Left kidney (tissue), 1 donor: ENCODE measurements at regions not wholly inside any gene's neighbourhood (a gene's known extent, or its start where the extent isn't known, plus 50 kb on each side); places are given as distances from the start of the nearest gene placed in this dataset.

ENCODE experiments used
- DNase-seq: peaks from one replicate; pipeline ENCODE4 v3.0.0-alpha.2; 2013

DNA sequence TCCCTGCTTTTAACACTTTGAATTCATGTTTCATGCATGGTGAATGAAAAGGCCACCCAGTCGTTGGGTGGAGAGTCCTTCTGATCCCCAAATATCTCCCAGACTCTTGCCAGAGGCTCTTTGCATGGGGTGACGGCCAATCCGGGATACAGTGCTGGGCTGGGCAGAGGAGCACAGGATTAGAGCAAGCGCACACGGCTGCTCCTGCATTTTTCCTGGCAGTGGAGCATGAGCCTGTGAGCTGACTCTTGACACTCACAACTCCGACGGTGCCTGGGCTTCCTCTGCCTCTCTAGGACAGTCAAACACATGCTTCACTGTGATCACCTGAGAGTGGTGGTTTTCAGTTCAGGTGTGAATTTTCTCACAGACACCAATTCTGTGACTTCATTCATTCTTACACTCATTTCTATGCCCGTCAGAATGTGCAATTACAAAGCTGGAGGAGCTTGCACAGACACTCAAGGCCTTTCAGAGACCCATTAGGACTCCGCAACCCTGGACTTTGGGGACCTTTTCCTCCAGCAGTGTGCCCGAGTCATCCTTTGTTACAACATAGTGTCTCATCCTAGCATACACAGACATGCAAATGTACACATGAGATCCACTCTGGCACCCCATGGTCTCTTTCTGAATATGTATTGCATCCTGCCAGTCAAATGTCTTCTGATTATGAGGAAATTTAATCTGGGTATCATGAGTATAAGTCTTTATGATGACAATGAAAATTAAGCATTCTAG lies 206.6 kb downstream of the ICE1 start:
- no peak for DNase-seq

DNA sequence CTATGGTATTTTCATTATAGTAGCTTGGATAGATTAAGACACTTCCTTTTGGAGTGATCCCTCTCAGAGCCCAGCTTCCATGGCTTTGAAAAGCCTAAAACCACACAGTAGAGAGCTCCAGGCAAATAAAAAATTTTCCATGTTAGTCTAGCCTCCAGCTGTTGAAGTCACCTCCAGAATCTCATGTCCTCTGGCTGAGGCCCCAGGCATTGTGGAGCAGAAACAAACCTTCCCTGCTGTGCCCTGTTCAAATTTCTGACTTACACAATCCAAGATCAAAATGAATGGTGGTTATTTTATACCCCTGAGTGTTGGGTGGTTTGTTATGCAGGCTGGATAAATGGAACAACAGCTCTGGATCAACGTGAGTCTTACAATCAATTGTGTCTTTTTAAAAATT lies 203.9 kb downstream of the ICE1 start:
- no peak for DNase-seq

DNA sequence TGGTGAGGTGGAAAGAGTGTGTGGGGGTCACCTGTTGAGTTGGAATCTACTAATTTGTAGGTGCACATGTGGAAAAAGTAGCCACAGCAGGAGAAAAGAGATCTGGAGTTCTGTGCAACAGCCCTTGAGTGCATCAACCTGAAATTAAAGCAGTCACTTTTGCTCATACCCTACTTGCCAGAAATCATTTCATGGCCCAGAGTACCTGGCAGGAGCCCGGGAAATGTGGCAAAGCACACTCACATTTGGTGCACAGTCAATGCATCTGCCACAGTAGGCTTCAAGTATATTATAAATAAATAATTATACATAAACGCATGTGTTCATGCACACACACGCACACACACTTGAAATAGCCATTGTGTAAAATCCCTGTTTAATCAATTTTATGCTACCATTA lies 203.0 kb downstream of the ICE1 start:
- DNase-seq, result no peak

- DNase-seq, result no peak
Measured at GRCh38 chr5:5623397-5623796, 200.9 kb downstream of the ICE1 start.

DNA sequence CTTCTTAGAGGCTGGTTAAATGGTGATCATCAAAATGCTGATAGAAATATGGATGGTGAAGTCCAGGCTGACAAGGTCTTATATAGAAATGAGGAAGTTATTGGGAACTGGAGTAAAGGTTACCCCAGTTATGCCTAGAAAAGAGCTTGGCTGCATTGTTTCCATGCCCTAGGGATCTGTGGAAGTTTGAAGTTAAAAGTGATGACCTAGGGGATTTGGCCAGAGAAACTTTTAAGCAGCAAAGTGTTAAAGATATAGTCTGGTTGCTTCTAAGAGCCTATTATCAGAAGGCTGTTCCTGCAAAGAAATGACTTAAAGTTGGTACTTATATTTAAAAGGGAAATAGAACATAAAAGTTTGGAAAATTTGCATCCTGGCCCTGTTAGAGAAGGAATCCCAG lies 200.3 kb downstream of the ICE1 start:
- DNase-seq, result no peak

DNA sequence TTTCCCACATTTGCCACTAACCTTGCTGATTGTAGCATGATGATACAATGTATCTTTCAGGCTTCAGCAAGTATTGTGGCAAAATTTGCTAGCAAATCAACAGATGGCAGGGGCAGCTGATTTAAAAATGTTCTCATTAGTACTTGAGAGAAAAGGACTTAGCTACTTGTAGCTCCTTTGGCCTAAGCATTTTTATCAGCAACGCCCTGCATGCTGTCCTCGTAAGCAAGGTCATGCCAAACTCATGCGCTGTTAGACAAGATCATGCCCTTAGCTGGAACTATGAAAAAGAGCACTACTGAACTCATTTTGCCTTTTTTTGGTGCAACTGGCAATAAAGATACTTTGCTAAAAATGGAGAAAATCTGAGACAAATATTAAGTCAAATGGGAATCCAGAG lies 197.1 kb downstream of the ICE1 start:
- DNase-seq, result no peak

- no peak for DNase-seq
Measured at GRCh38 chr5:5617024-5617423, 194.5 kb downstream of the ICE1 start.

DNA sequence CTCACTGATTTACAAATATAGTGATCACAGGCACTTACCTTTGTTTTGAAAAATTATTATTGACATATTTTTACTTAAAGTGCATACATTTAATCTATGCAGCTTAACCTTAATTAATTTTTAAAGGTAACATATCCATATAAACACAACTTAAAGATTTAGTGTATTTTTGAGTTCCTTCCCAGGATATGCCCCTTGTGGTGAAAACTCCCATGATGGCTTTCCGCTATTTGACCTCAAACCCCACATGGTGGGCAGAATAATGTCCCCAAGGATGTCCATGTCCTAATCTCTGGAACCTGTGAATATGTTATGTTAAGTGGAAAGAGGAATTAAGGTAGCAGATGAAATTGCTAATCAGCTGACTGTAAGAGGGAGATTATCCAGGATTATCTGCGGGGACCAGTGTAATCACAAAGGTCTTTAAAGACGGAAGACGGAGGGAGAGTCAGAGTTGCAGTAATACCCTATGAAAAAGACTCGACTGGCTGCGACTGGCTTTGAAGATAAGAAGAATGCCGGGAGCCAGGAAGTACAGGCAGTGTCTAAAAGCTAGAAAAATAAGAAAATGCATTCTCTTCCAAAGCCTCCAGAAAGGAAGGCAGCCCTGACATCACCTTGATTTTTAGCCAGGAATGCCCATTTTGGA lies 193.9 kb downstream of the ICE1 start:
- no peak for DNase-seq

GRCh38 chr5:5615569-5615968 lies 193.1 kb downstream of the ICE1 start:
- peak; percentile 17 for DNase-seq

DNA sequence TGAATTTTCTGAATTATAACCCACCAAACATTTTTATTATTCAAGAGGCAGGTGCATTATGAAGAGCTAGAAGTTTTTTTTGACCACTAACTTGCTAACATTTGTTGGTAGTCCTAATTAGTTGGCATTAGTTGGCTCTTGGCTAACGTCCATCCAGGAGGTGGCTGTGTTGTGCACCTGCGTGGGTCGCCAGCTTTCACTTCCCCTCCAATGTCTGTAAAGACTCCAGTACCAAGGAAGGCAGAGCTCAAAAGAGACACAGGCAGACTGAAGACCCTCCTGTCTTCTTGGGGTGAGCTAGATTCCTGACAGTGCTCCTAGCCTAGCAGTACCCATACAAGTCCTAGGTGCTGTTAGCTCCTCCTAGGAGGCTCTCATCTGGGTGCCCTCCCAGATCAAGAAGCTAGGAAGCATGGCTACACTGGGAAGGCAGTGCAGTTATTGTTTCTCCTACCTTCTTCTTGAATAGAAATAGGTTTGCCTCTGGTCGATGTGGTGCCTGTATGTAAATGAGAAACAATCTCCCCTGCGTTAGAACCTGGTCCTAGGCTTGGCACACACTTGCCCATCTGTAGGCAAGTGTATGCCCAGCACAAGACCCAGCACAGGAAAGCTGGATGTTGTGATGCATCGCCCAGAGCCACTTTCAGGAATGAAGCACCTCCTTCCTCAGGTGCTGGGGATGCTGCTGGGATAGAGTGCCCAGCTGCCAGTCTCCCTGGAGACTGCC lies 190.9 kb downstream of the ICE1 start:
- DNase-seq, result no peak

- no peak for DNase-seq
Measured at GRCh38 chr5:5612096-5612495, 189.6 kb downstream of the ICE1 start.

GRCh38 chr5:5609935-5610334 lies 187.5 kb downstream of the ICE1 start:
- no peak for DNase-seq

- no peak for DNase-seq
Measured at GRCh38 chr5:5605170-5605764, 182.8 kb downstream of the ICE1 start.

DNA sequence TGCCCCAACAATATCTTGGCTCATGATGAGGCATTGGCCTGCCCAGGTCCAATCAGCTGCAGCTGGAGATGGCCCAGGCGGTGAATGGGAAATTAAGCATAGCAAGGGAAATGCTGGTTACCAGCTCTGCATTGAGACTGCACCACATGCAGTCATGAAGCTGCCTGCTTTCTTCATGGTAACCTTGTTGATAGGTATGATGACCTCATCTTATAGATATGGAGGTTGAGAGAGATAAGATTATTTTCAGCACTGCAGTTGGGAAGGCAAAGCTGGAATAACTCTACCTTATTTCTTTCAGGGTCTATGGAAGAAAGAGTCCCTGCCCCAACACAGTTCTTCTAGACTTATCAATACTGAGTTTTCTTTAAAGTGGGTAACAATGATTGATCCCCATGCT lies 180.1 kb downstream of the ICE1 start:
- no peak for DNase-seq

GRCh38 chr5:5598547-5599113 lies 176.2 kb downstream of the ICE1 start:
- no peak for DNase-seq

DNA sequence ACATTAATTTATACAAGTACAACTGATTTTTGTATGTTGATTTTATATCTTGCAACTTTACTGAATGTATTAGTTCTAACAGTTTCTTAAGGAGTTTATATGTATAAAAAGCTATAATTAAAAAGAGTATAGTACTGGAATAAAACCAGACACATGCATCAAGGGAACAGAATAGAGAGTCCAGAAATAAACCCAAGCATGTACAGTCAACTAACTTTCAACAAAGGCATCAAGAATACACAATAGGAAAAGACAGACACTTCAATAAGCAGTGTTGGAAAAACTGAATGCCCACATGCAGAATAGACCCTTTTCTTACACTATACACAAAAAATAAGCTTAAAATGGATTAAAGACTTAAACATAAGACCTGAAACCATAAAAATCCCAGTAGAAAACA lies 170.9 kb downstream of the ICE1 start:
- DNase-seq, result no peak

DNA sequence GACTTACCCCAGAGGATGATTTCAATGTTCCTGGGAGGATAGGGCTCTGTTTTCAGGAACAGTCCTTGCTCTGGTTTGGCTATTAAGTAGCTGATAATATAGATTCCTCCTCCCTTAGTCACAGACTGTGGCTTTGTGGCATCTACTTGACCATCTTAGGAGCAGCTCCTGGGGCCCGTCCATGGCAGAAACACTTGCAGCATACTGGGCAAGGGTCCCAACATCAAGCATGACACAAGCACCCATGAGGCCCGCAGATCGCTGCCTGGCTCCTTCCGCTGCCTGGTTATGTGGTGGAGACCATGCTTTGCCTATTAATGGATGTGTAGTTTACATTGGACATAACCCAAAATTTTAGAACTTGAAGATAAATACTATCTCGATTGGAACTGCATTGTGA lies 170.1 kb downstream of the ICE1 start:
- no peak for DNase-seq

DNA sequence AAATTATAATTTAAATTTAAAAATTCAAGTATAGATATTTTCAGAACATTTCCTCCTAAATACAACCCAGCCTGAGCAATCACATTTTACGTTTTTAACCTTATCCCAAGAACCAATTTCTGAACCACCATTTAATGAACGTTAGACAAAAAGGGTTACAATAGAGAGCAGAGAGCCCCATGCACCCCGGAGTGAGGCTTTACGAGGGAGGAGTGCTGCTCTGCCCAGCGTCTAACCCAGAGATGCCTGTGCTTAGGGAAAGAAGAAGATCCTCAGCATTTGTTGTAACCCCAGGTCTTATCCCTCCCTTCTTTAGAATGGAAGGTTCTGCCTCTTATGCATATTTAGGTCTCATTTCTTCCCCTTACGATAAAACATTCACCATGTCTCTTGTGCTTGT lies 169.1 kb downstream of the ICE1 start:
- DNase-seq, result no peak

DNA sequence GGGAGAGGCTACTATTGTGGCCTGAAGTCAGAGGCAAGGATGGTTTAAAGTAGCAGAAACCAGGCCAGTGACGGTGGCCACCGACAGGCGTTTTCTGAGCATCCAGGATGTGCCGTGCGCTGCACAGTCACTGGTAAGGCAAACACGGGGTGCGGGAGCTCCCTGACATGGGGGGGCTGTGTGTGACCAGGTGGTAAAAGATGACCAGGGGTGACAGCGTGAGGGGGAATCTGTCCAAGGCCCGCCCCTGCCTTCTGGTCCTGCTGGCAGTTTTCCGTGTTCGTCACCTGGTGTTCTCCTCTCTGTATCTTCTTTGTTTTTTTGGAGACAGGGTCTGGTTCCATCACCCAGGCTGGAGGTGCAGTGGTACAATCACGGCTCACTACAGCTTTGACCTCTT lies 167.4 kb downstream of the ICE1 start:
- DNase-seq, result no peak

GRCh38 chr5:5588887-5589826 lies 166.7 kb downstream of the ICE1 start:
- no peak for DNase-seq

GRCh38 chr5:5588386-5588785 lies 165.9 kb downstream of the ICE1 start:
- no peak for DNase-seq

- no peak for DNase-seq
Measured at GRCh38 chr5:5587474-5587873, 165.0 kb downstream of the ICE1 start.
